Lower lobe of right lung (tissue), 2 donors: ENCODE measurements at regions not wholly inside any gene's neighbourhood (a gene's known extent, or its start where the extent isn't known, plus 50 kb on each side); places are given as distances from the start of the nearest gene placed in this dataset.
"Not testable (repeated sequence)": the region's sequence is repeated elsewhere in the genome, so short reads cannot be mapped to it uniquely, and the experiment has no call there.

Experiments
- ATAC-seq, 2 donors: fragments of 200-7000 bp; cut with Tn5 transposase; one replicate each; pipeline ENCODE4 v1.9.1; 2020 to 2022; ENCODE audit warnings: mild to moderate bottlenecking in 2 of 2, moderate library complexity in 2 of 2
- DNase-seq: peaks from one replicate; pipeline ENCODE4 v3.0.0-alpha.2; 2020
- H3K27ac ChIP-seq: fragments of 200-600 bp; one replicate; pipeline ENCODE4 v1.8.0; 2022
- H3K27me3 ChIP-seq: fragments of 200-600 bp; one replicate; pipeline ENCODE4 v1.8.0; 2022; ENCODE audit warnings: low read depth
- H3K36me3 ChIP-seq: fragments of 200-600 bp; one replicate; pipeline ENCODE4 v1.8.0; 2022; ENCODE audit warnings: mild to moderate bottlenecking
- H3K4me1 ChIP-seq: fragments of 200-600 bp; one replicate; pipeline ENCODE4 v1.8.0; 2022
- H3K4me3 ChIP-seq: fragments of 200-600 bp; one replicate; pipeline ENCODE4 v1.8.0; 2022; ENCODE audit warnings: mild to moderate bottlenecking
- H3K9me3 ChIP-seq: fragments of 200-600 bp; one replicate; pipeline ENCODE4 v1.8.0; 2022
- CTCF ChIP-seq: fragments of 200-600 bp; IDR thresholded peaks from one replicate; pipeline ENCODE4 v1.8.0; 2022; ENCODE audit warnings: antibody characterized with exemption, mild to moderate bottlenecking
- intact Hi-C: fragments of 100-400 bp; cut with DNase I; formaldehyde crosslinking; loops from one replicate; pipeline ENCODE4 v1.11.0; 2022
- donor health status: DM: no; HTN: yes; CAD: no; lungs with severe emphysema.

- TF ChIP-seq CTCF = no peak
- Histone ChIP-seq H3K9me3 (no peaks in the 10 kb centered on the region), H3K27me3 (no peaks in the 10 kb centered on the region), H3K4me1 (no peaks in the 10 kb centered on the region), H3K27ac (no peak overlapping the region), H3K36me3 (no peaks in the 10 kb centered on the region), H3K4me3 (no peak overlapping the region)
- intact Hi-C loops = no loop called here
- ATAC-seq (peak in 1 of 2 donors; percentile 65), DNase-seq (no peak)
These were observed 598.4 kb downstream of the CHSY3 start for GRCh38 chr5:130502702-130503101.

- no peak for ATAC-seq
- no peak overlapping the region for H3K4me3 ChIP-seq
These were observed 597.0 kb downstream of the CHSY3 start for GRCh38 chr5:130501151-130501865.

GRCh38 chr5:130500495-130500894 is 596.2 kb downstream of the CHSY3 start:
- ATAC-seq, intact Hi-C loops, H3K9me3 ChIP-seq, DNase-seq, H3K4me3 ChIP-seq, H3K4me1 ChIP-seq, H3K36me3 ChIP-seq, H3K27me3 ChIP-seq, H3K27ac ChIP-seq: not testable (repeated sequence)

More at GRCh38 chr5:130501151-130501865, 597.0 kb downstream of the CHSY3 start:
- Histone ChIP-seq H3K4me1 (no peaks in the 10 kb centered on the region), H3K9me3 (no peaks in the 10 kb centered on the region), H3K27ac (no peak overlapping the region), H3K27me3 (no peaks in the 10 kb centered on the region), H3K36me3 (no peaks in the 10 kb centered on the region)
- intact Hi-C loops = no loop called here
- DNase-seq = no peak
- no peak for TF ChIP-seq CTCF

GRCh38 chr5:130496215-130496614 is 592.0 kb downstream of the CHSY3 start:
- H3K4me3 ChIP-seq = no peak overlapping the region
- no peaks in the 10 kb centered on the region for H3K27me3 ChIP-seq
- peaks cover 3% of the 10 kb centered on the region for H3K9me3 ChIP-seq
- ATAC-seq (no peak), DNase-seq (no peak)
- no peak for TF ChIP-seq CTCF
- intact Hi-C loops = no loop called here
- no peaks in the 10 kb centered on the region for H3K36me3 ChIP-seq
- H3K4me1 ChIP-seq = no peaks in the 10 kb centered on the region
- no peak overlapping the region for H3K27ac ChIP-seq

- TF ChIP-seq CTCF = no peak
- H3K36me3 ChIP-seq = no peaks in the 10 kb centered on the region
- no peak overlapping the region for H3K27ac ChIP-seq
- H3K4me3 ChIP-seq = no peak overlapping the region
- H3K4me1 ChIP-seq = no peaks in the 10 kb centered on the region
- ATAC-seq (no peak), DNase-seq (no peak)
- intact Hi-C loops = no loop called here
- no peaks in the 10 kb centered on the region for H3K27me3 ChIP-seq
- no peaks in the 10 kb centered on the region for H3K9me3 ChIP-seq
These were observed 584.0 kb downstream of the CHSY3 start for GRCh38 chr5:130488252-130488651.

GRCh38 chr5:130479045-130479804 is 575.0 kb downstream of the CHSY3 start:
- intact Hi-C loops = no loop called here
- H3K4me3 ChIP-seq = no peak overlapping the region
- TF ChIP-seq CTCF = no peak
- DNase-seq (no peak), ATAC-seq (peak in 1 of 2 donors; percentile 19)
- no peaks in the 10 kb centered on the region for H3K36me3 ChIP-seq
- no peak overlapping the region for H3K27ac ChIP-seq
- peaks cover 14% of the 10 kb centered on the region for H3K9me3 ChIP-seq
- no peaks in the 10 kb centered on the region for H3K4me1 ChIP-seq
- H3K27me3 ChIP-seq = no peaks in the 10 kb centered on the region
